PC-9 (cell line): ENCODE measurements at regions not wholly inside any gene's neighbourhood (a gene's known extent, or its start where the extent isn't known, plus 50 kb on each side); places are given as distances from the start of the nearest gene placed in this dataset.

Experiments used
- BruUV-seq: library from RNA; stranded (reverse); fragments of 400-500 nt; replicated peaks from 2 replicates; lab custom pipeline; 2021; lab: Mats Ljungman, UMichigan
- CTCF ChIA-PET: fragments of 300-600 bp; sonication (Branson Sonifier 250); formaldehyde crosslinking; loops from one replicate; lab custom pipeline; 2022; ENCODE audit warnings: antibody characterized with exemption; lab: Charles Lee
- POLR2A ChIA-PET: fragments of 300-600 bp; sonication (Branson Sonifier 250); formaldehyde crosslinking; loops from one replicate; lab custom pipeline; 2022; ENCODE audit warnings: antibody characterized with exemption; ENCODE audit not compliant: unreplicated experiment; lab: Charles Lee
- DNase-seq, 2 experiments: peaks; one replicate each; pipeline versions ENCODE4 v3.0.0 to v3.0.0-alpha.2; 2015 to 2022; ENCODE audit warnings: mixed read lengths in 1 of 2
- H2AFZ ChIP-seq: fragments of 200-600 bp; sonication (generic); 2 replicates; pipeline ENCODE4 v1.8.1; 2017; ENCODE audit warnings: antibody characterized with exemption
- H3F3A ChIP-seq: fragments of 200-600 bp; sonication (generic); 2 replicates; pipeline ENCODE4 v1.8.1; 2017; ENCODE audit warnings: antibody characterized with exemption, mild to moderate bottlenecking, low read depth; ENCODE audit not compliant: insufficient read depth
- H3K27ac ChIP-seq: fragments of 200-600 bp; sonication (generic); 2 replicates; pipeline ENCODE4 v1.6.1; 2016; ENCODE audit warnings: mixed run types
- H3K27me3 ChIP-seq: fragments of 200-600 bp; sonication (generic); 2 replicates; pipeline ENCODE4 v1.6.1; 2016; ENCODE audit warnings: low read depth, mixed run types; ENCODE audit not compliant: insufficient read depth
- H3K36me3 ChIP-seq: fragments of 200-600 bp; sonication (generic); 2 replicates; pipeline ENCODE4 v1.6.1; 2016; ENCODE audit warnings: low read depth, mixed run types
- H3K4me1 ChIP-seq: fragments of 200-600 bp; sonication (generic); replicated peaks from 2 replicates; pipeline ENCODE4 v1.6.1; 2016; ENCODE audit warnings: mixed run types; ENCODE audit not compliant: insufficient read depth
- H3K4me2 ChIP-seq: fragments of 200-600 bp; sonication (generic); 2 replicates; pipeline ENCODE4 v1.6.1; 2017; ENCODE audit warnings: mixed run types
- H3K4me3 ChIP-seq: fragments of 200-600 bp; sonication (generic); 2 replicates; pipeline ENCODE4 v1.6.1; 2016; ENCODE audit warnings: mixed run types
- H3K79me2 ChIP-seq: fragments of 200-600 bp; sonication (generic); 2 replicates; pipeline ENCODE4 v1.6.1; 2017; ENCODE audit warnings: low read depth, mixed run types
- H3K9me2 ChIP-seq: fragments of 200-600 bp; sonication (generic); 2 replicates; pipeline ENCODE4 v1.8.1; 2017; ENCODE audit warnings: mild to moderate bottlenecking; ENCODE audit not compliant: insufficient read depth
- H3K9me3 ChIP-seq: fragments of 200-600 bp; sonication (generic); 2 replicates; pipeline ENCODE4 v1.8.1; 2016; ENCODE audit warnings: low read depth; ENCODE audit not compliant: insufficient read depth
- H4K20me1 ChIP-seq: fragments of 200-600 bp; sonication (generic); 2 replicates; pipeline ENCODE4 v1.8.1; 2017; ENCODE audit not compliant: insufficient read depth
- EZH2 ChIP-seq: fragments of 200-600 bp; sonication (generic); IDR thresholded peaks from 2 replicates; pipeline ENCODE4 v1.8.0; 2017; ENCODE audit warnings: antibody characterized with exemption, low read depth
- intact Hi-C: fragments of 100-400 bp; cut with micrococcal nuclease; formaldehyde crosslinking; loops from one replicate; pipeline ENCODE4 v1.10.0; 2022; ENCODE audit not compliant: unreplicated experiment
- TF ChIP-seq, protein P1 (sequence below): fragments of 200-600 bp; sonication (generic); conservative IDR thresholded peaks from 2 replicates; pipeline ENCODE4 v1.6.1; 2017; ENCODE audit warnings: mixed run types, antibody characterized with exemption, mild to moderate bottlenecking, moderate library complexity

DNA sequence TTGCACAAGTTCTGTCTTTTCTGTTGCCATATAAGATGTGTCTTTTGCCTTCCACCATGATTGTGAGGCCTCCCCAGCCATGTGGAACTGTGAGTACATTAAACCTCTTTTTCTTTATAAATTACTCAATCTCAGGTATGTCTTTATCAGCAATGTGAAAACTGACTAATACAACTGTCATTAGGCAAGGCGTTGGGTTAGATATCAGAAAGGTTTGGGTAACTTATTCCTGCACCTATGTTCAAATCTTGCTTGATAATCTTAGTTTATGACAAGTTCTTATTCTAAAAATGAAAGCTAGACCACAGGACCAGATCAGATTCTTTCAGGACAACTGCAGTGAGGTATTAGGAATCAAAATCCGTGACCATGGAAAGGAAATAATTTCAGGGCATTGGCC, 160.6 kb upstream of the BDNF start:
- peaks cover 18% of the 10 kb centered on the region for H3K4me1 ChIP-seq
- no peak overlapping the region for H2AFZ ChIP-seq
- H3F3A ChIP-seq: no peaks in the 10 kb centered on the region
- no TSS peak for BruUV-seq
- H3K9me2 ChIP-seq: no peaks in the 10 kb centered on the region
- no peak for DNase-seq
- H4K20me1 ChIP-seq: no peaks in the 10 kb centered on the region
- ChIA-PET POLR2A (no interaction called here), CTCF (no interaction called here)
- intact Hi-C loops: no loop called here
- no peak overlapping the region for H3K27ac ChIP-seq
- H3K4me3 ChIP-seq: no peak overlapping the region
- TF ChIP-seq, protein P1, sequence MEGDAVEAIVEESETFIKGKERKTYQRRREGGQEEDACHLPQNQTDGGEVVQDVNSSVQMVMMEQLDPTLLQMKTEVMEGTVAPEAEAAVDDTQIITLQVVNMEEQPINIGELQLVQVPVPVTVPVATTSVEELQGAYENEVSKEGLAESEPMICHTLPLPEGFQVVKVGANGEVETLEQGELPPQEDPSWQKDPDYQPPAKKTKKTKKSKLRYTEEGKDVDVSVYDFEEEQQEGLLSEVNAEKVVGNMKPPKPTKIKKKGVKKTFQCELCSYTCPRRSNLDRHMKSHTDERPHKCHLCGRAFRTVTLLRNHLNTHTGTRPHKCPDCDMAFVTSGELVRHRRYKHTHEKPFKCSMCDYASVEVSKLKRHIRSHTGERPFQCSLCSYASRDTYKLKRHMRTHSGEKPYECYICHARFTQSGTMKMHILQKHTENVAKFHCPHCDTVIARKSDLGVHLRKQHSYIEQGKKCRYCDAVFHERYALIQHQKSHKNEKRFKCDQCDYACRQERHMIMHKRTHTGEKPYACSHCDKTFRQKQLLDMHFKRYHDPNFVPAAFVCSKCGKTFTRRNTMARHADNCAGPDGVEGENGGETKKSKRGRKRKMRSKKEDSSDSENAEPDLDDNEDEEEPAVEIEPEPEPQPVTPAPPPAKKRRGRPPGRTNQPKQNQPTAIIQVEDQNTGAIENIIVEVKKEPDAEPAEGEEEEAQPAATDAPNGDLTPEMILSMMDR: no peak
- TF ChIP-seq EZH2: no peak
- H3K79me2 ChIP-seq: no peaks in the 10 kb centered on the region
- no peaks in the 10 kb centered on the region for H3K9me3 ChIP-seq
- no peaks in the 10 kb centered on the region for H3K27me3 ChIP-seq
- H3K4me2 ChIP-seq: no peak overlapping the region
- H3K36me3 ChIP-seq: no peaks in the 10 kb centered on the region

DNA sequence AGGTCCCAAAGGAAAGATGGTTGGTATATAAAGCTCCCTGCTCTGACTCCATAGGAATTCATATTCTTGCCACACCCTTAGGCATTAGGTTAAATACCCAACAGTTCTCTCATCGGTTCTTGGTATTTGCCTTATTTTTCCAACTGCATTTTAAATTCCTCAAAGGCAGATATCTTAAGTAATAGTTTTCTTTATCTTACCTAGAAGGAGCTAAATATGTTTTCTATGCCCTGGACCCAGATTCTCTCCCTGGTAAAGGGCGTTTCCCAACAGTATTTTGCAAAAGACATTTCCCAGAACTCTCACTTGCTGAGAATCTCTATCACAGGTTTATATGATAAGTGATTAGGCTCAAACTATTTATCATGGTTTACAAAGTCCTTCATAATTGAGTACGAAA, 158.6 kb upstream of the BDNF start:
- no TSS peak for BruUV-seq
- ChIA-PET POLR2A (no interaction called here), CTCF (no interaction called here)

DNA sequence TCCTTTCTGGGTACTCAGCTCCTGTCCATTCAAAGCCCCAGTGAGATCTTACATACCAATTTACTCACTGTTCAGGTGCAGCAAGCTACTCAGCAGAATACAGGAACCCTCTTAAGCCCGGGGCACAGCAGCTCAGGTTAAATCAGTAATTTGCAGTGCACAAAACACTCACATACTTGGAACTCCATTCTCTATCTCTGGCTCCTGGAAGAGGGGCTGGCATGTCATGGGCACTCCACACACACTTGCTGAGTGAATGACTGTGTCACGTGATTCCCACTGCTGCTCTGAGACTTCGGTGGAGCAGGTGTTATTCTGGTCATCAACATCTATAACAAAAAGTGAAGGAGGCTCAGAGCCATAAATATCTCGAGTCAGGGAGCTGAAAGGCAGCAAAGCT, 157.3 kb upstream of the BDNF start:
- POLR2A ChIA-PET: no interaction called here
- Histone ChIP-seq H3K4me2 (no peak overlapping the region), H2AFZ (no peak overlapping the region), H3K4me1 (peaks cover 11% of the 10 kb centered on the region), H3K9me2 (no peaks in the 10 kb centered on the region), H3F3A (no peaks in the 10 kb centered on the region), H4K20me1 (no peaks in the 10 kb centered on the region), H3K27me3 (no peaks in the 10 kb centered on the region), H3K4me3 (no peak overlapping the region), H3K79me2 (no peaks in the 10 kb centered on the region), H3K27ac (no peak overlapping the region), H3K36me3 (no peaks in the 10 kb centered on the region), H3K9me3 (no peaks in the 10 kb centered on the region)
- CTCF ChIA-PET: no interaction called here
- no peak for DNase-seq
- intact Hi-C loops: no loop called here
- TF ChIP-seq, protein P1: no peak
- no peak for TF ChIP-seq EZH2
- no TSS peak for BruUV-seq

More for the DNA sequence above, 158.6 kb upstream of the BDNF start:
- Histone ChIP-seq H3K9me2 (no peaks in the 10 kb centered on the region), H3K27ac (no peak overlapping the region), H3K4me2 (no peak overlapping the region), H3K27me3 (no peaks in the 10 kb centered on the region), H3K9me3 (no peaks in the 10 kb centered on the region), H2AFZ (no peak overlapping the region), H3F3A (no peaks in the 10 kb centered on the region), H3K79me2 (no peaks in the 10 kb centered on the region), H4K20me1 (no peaks in the 10 kb centered on the region), H3K36me3 (no peaks in the 10 kb centered on the region), H3K4me3 (no peak overlapping the region), H3K4me1 (peaks cover 14% of the 10 kb centered on the region)
- TF ChIP-seq EZH2: no peak
- TF ChIP-seq, protein P1: no peak
- no peak for DNase-seq
- intact Hi-C loops: no loop called here
